ENCODE measurements at regions not wholly inside any gene's neighbourhood (a gene's known extent, or its start where the extent isn't known, plus 50 kb on each side); places are given as distances from the start of the nearest gene placed in this dataset.

DNA sequence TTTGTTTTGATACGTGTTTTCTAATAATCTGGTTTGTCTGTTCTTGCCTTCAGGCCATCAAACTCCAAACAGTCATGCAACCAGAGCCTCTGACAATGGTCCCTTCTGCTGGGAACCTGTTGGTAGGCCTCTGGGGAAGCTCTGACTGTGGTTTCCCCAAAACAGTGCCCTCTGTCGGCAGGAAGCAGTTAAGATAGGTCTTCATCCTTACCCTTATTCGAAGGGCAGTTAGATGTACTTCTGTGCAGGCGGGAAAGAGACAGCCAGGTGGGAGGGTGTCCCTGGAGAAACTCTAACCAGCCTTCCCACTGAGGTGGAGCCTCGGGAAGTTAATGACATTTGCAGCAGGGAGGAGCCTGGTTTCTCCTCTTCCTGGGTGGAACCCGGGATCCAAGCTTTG lies 81.6 kb upstream of the CHMP2B start:
- Histone ChIP-seq H3K9me3 (replicated peaks) (peaks cover 26% of the 10 kb centered on the region), H3K36me3 (no peaks in the 10 kb centered on the region), H3K27ac (replicated peaks) (no peak overlapping the region), H3K27me3 (ENCODE audit: low read depth) (no peaks in the 10 kb centered on the region), H3K4me3 (no peak overlapping the region), H3K4me1 (no peaks in the 10 kb centered on the region)
- TF ChIP-seq, protein P1, sequence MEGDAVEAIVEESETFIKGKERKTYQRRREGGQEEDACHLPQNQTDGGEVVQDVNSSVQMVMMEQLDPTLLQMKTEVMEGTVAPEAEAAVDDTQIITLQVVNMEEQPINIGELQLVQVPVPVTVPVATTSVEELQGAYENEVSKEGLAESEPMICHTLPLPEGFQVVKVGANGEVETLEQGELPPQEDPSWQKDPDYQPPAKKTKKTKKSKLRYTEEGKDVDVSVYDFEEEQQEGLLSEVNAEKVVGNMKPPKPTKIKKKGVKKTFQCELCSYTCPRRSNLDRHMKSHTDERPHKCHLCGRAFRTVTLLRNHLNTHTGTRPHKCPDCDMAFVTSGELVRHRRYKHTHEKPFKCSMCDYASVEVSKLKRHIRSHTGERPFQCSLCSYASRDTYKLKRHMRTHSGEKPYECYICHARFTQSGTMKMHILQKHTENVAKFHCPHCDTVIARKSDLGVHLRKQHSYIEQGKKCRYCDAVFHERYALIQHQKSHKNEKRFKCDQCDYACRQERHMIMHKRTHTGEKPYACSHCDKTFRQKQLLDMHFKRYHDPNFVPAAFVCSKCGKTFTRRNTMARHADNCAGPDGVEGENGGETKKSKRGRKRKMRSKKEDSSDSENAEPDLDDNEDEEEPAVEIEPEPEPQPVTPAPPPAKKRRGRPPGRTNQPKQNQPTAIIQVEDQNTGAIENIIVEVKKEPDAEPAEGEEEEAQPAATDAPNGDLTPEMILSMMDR (IDR thresholded peaks at IDR 0.05; ENCODE audit: borderline replicate concordance) = no peak
- DNase-seq = no peak
- intact Hi-C loops (cut with micrococcal nuclease) = no loop called here

DNA sequence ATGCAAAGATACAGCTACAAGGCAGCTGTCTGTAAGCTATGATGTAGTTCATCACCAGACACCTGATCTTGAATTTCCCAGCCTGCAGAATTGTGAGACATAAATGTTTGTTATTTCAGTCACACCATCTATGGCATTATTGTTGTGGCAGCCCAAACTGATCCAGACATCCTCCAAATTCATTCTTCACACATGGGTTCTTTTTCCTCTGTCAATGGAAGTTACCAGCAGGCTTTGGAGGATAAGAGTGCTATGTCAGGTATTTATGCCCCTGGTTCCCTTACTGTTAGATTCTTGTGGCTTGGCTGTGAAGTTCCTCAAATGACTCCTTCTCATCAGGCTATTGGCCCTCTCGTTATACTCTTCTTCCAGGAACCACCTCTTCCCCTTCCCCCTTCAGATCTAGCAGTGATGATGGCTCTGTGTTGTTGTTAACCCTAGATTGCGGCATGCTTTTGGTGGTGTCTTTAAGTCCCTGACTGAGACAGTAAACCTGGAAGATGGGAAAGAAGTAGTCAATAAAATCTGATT lies 91.0 kb upstream of the CHMP2B start:
- no peaks in the 10 kb centered on the region for H3K4me1 ChIP-seq
- TF ChIP-seq, protein P1 (IDR thresholded peaks at IDR 0.05; ENCODE audit: borderline replicate concordance) = no peak
- no peak overlapping the region for H3K27ac ChIP-seq (replicated peaks)
- DNase-seq = no peak
- intact Hi-C loops (cut with micrococcal nuclease) = no loop called here
- no peak overlapping the region for H3K4me3 ChIP-seq
- no peaks in the 10 kb centered on the region for H3K27me3 ChIP-seq (ENCODE audit: low read depth)
- H3K36me3 ChIP-seq = no peaks in the 10 kb centered on the region
- peaks cover 12% of the 10 kb centered on the region for H3K9me3 ChIP-seq (replicated peaks)

DNA sequence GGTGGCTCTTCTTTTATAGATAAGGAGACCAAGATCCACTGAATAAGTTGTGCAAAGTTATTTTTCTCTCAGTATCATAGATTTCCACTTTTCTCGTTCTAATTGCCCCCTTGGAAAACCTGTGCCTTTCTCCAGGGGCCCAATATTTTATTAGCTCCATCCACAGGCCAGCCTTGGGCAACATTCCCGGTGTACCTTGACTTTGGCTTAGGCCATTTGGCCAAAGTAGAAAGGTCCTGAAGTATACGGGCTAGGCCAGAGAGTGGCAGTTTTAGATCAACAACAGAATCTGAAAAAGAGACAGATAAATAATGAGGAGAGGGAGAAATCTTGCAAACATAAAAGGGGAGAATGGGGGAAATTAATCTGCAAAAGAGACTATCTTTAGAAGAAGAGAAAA lies 91.7 kb upstream of the CHMP2B start:
- intact Hi-C loops (cut with micrococcal nuclease) = no loop called here
- H3K27me3 ChIP-seq (ENCODE audit: low read depth) = no peaks in the 10 kb centered on the region
- no peak overlapping the region for H3K4me3 ChIP-seq
- no peaks in the 10 kb centered on the region for H3K4me1 ChIP-seq
- TF ChIP-seq, protein P1 (IDR thresholded peaks at IDR 0.05; ENCODE audit: borderline replicate concordance) = no peak
- no peak for DNase-seq
- no peaks in the 10 kb centered on the region for H3K36me3 ChIP-seq
- H3K27ac ChIP-seq (replicated peaks) = no peak overlapping the region
- H3K9me3 ChIP-seq (replicated peaks) = peaks cover 5% of the 10 kb centered on the region

DNA sequence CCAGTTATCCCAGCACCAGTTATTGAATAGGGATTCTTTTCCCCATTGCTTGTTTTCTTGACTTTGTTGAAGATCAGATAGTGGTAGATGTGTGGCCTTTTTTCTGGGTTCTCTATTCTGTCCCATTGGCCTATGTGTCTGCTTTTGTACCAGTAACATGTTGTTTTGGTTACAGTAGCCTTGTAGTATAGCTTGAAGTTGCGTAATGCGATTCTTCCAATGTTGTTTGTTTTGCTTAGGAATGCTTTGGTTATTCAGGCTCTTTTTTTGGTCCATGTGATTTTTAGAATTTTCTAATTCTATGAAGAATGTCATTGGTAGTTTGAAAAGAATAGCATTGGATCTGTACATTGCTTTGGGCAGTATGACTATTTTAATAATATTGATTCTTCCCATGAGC lies 94.3 kb upstream of the CHMP2B start:
- H3K36me3 ChIP-seq = no peaks in the 10 kb centered on the region
- H3K4me3 ChIP-seq = no peak overlapping the region
- H3K27me3 ChIP-seq (ENCODE audit: low read depth) = no peaks in the 10 kb centered on the region
- intact Hi-C loops (cut with micrococcal nuclease) = no loop called here
- H3K4me1 ChIP-seq = no peaks in the 10 kb centered on the region
- no peaks in the 10 kb centered on the region for H3K9me3 ChIP-seq (replicated peaks)
- no peak for DNase-seq
- no peak overlapping the region for H3K27ac ChIP-seq (replicated peaks)
- TF ChIP-seq, protein P1 (IDR thresholded peaks at IDR 0.05; ENCODE audit: borderline replicate concordance) = no peak

DNA sequence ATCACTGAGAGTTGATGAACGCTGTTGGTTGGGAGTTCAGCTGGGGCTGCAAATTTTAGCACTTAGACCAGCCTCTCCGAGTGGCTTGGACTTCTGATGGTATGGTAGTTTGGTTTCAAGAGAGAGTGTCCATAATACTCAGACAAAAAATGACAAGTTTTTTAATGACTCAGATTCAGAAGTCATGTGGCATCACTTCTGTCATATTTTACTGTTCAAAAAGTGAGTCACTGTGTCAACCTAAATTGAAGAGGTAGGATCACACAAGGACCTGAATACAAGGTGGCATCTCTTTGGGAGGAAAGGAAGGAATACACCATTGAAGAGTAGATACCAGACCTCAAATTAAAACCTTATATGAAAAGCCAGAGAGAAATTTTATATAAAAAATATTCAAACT lies 99.1 kb upstream of the CHMP2B start:
- intact Hi-C loops (cut with micrococcal nuclease) = no loop called here
- no peaks in the 10 kb centered on the region for H3K27me3 ChIP-seq (ENCODE audit: low read depth)
- TF ChIP-seq, protein P1 (IDR thresholded peaks at IDR 0.05; ENCODE audit: borderline replicate concordance) = no peak
- no peak overlapping the region for H3K27ac ChIP-seq (replicated peaks)
- H3K4me3 ChIP-seq = no peak overlapping the region
- H3K4me1 ChIP-seq = no peaks in the 10 kb centered on the region
- H3K36me3 ChIP-seq = no peaks in the 10 kb centered on the region
- H3K9me3 ChIP-seq (replicated peaks) = no peaks in the 10 kb centered on the region
- DNase-seq = no peak

DNA sequence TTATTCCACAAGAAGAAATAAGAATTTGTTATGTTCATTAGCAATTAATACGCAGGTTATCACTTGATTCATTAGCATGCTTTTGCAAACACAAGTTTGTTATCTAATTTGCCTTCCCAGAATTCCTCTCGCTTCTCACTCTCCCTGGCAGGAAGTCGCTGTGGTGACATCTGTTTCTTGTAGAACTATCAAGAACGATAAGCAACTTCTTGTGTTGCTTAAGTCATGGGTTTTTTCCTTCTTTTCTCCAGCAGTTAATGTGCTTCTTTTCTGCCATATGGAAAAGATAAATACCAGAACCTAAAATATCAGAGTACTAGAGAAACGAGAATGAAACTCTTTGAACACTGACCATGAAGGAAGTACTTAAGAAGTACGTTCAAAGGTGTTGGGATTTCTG lies 99.8 kb upstream of the CHMP2B start:
- intact Hi-C loops (cut with micrococcal nuclease) = no loop called here
- no peaks in the 10 kb centered on the region for H3K4me1 ChIP-seq
- TF ChIP-seq, protein P1 (IDR thresholded peaks at IDR 0.05; ENCODE audit: borderline replicate concordance) = no peak

More for the DNA sequence above, 99.8 kb upstream of the CHMP2B start:
- DNase-seq = no peak
- no peak overlapping the region for H3K4me3 ChIP-seq
- H3K36me3 ChIP-seq = no peaks in the 10 kb centered on the region
- no peaks in the 10 kb centered on the region for H3K27me3 ChIP-seq (ENCODE audit: low read depth)
- no peaks in the 10 kb centered on the region for H3K9me3 ChIP-seq (replicated peaks)
- H3K27ac ChIP-seq (replicated peaks) = no peak overlapping the region

All from left ventricle myocardium inferior (tissue), 1 donor.